ENCODE measurements at regions not wholly inside any gene's neighbourhood (a gene's known extent, or its start where the extent isn't known, plus 50 kb on each side); places are given as distances from the start of the nearest gene placed in this dataset.
"Not testable (repeated sequence)": the region's sequence is repeated elsewhere in the genome, so short reads cannot be mapped to it uniquely, and the experiment has no call there.

GRCh38 chrX:129361576-129361975 is 161.7 kb downstream of the SMARCA1 start:
- DNase-seq (ENCODE audit: low read depth) = no peak

DNA sequence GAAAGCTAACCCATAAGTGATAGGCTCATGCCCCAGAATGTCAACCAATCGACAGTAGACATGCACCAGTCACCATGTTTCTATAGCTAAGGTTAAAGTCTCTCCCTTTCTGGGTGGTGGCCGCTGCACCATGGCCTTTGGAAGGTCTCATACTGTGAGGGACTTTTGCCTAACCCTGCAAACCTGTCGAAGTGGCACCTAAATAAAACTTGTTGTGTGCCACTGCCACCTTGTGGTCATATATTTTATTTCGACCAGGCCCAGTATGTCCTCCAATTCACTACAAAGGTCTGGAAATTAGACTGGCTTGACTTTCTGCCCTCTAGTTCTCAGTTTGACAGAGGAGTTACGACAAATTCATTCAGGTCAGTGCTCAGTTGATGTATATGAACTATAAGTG is 163.1 kb downstream of the SMARCA1 start:
- peak; percentile 54 for DNase-seq (ENCODE audit: low read depth)

- DNase-seq (ENCODE audit: low read depth) = peak; percentile 28
Measured at GRCh38 chrX:129359269-129359668, 164.0 kb downstream of the SMARCA1 start.

GRCh38 chrX:129357428-129357827 is 165.9 kb downstream of the SMARCA1 start:
- not testable (repeated sequence) for DNase-seq (ENCODE audit: low read depth)

GRCh38 chrX:129347291-129347690 is 176.0 kb downstream of the SMARCA1 start:
- DNase-seq (ENCODE audit: low read depth) = peak; percentile 1

GRCh38 chrX:129346574-129346973 is 176.7 kb downstream of the SMARCA1 start:
- DNase-seq (ENCODE audit: low read depth) = no peak

- DNase-seq (ENCODE audit: low read depth) = not testable (repeated sequence)
Measured at GRCh38 chrX:129337264-129337663, 186.0 kb downstream of the SMARCA1 start.

- DNase-seq (ENCODE audit: low read depth) = no peak
Measured at GRCh38 chrX:129323115-129323514, 200.2 kb downstream of the SMARCA1 start.

- DNase-seq (ENCODE audit: low read depth) = peak; percentile 34
Measured at GRCh38 chrX:129318375-129318774, 204.9 kb downstream of the SMARCA1 start.

DNA sequence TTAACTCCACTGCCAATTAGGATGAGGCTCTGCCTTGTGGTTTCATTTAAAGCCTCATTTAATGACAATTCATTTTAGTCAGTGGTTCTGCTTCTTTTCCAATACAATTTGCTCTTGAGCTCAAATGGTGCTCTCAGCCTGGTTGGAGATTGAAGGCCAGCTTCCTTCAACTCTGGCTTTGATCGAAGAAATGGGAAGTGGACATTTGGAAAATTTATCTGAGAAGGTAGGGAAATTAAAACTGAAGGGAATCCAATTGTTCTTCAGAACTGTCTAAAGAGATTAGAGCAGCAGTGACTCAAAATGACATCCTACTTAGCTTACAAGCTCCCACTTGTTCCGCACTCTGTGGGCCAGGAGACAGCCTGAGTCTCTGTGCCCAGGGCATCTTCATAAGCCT is 206.8 kb downstream of the SMARCA1 start:
- DNase-seq (ENCODE audit: low read depth) = no peak

DNA sequence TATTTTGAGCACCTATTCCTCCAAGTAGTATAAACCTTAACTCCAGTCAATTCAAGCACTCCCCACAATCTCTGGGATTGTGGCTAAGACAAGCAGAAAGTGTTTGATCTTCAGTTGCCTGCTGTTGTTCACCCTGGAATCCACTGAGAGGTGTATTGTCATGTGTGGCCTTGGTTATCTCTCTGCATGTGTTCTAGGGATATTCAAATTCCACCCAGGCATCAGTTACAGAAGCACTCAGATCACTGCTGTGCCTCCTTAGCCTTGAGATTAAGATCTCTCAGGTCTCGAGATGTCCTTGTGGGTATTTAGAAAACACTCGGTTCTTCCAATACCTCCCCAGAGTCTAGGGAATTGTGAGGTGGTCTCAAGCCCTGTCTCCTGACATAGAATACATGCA is 213.3 kb downstream of the SMARCA1 start:
- no peak for DNase-seq (ENCODE audit: low read depth)

- no peak for DNase-seq (ENCODE audit: low read depth)
Measured at GRCh38 chrX:129262912-129263311, 260.4 kb downstream of the SMARCA1 start.

GRCh38 chrX:129255516-129255915 is 267.8 kb downstream of the SMARCA1 start:
- not testable (repeated sequence) for DNase-seq (ENCODE audit: low read depth)

DNA sequence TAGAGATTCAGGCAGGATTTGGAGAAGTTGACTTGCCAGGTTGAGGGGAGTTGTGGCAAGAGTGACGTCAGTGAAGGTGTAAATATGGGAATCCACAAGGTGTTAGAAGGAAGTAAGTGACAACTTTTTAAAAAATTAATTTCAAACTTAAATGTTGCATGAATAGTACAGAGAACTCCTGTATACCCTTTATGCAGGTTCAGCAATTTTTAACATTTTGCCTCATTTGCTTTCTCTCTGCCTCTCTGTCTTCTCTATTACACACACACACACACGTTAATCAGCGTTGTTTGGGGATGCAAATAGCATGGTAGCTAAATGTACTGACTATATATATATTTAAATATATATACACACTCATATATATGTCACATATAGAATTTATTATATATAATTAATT is 273.7 kb downstream of the SMARCA1 start:
- DNase-seq (ENCODE audit: low read depth) = no peak

- no peak for DNase-seq (ENCODE audit: low read depth)
Measured at GRCh38 chrX:129247642-129248041, 275.6 kb downstream of the SMARCA1 start.

- no peak for DNase-seq (ENCODE audit: low read depth)
Measured at GRCh38 chrX:129239371-129239770, 283.9 kb downstream of the SMARCA1 start.

- DNase-seq (ENCODE audit: low read depth) = no peak
Measured at GRCh38 chrX:129238011-129238410, 285.3 kb downstream of the SMARCA1 start.

- DNase-seq (ENCODE audit: low read depth) = no peak
Measured at GRCh38 chrX:129235903-129236302, 287.4 kb downstream of the SMARCA1 start.

GRCh38 chrX:129233786-129234185 is 289.5 kb downstream of the SMARCA1 start:
- no peak for DNase-seq (ENCODE audit: low read depth)

DNA sequence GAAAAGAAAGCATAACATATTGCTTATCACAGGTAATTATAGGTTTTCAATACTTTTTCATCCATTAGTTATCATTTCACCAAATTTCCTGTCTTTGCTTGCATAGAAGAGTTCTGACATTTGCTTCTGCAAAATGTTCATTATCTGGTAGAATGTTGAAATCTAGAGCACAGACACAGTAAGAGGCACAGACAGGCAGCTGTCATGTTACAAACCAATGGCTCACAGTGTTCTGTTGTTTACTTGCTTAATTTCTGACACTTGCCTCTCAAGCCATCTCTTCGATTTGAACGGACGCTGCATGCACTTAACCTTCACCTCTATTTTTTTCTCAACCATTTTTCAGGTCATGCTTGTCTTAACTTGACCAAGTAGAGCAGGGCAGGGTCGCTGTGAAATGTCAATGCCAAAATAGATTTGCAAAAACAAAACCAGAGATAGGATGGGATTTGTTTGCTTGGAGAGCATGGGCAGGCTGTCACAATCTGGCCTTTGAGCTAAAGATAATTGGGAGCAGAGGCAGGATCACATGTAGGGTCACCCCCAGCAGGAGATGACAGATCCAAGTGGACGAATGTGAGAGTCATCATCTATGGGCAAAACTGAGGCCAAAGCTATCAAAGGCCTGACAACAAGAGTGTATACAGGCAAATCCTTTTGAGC is 292.3 kb downstream of the SMARCA1 start:
- DNase-seq (ENCODE audit: low read depth) = no peak

DNA sequence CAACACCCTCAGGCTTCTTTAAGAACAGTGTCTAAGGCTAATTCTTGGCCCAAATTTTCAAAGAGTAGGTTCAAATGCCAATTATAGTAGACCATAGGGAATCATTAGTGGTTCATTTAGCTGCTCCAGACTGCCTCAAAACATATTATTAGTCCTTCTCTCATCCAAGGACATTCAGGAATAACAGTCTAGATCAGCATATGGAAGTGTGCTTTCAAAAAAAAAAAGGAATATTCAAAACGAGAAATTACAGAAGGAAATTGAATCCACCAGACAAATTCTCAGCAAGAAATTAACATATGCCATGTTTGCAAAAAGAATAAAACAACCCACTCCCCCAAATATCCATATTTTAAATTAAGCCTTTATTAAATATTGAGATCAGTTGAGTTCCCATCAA is 293.1 kb downstream of the SMARCA1 start:
- no peak for DNase-seq (ENCODE audit: low read depth)

- DNase-seq (ENCODE audit: low read depth) = no peak
Measured at GRCh38 chrX:129227366-129227765, 295.9 kb downstream of the SMARCA1 start.

DNA sequence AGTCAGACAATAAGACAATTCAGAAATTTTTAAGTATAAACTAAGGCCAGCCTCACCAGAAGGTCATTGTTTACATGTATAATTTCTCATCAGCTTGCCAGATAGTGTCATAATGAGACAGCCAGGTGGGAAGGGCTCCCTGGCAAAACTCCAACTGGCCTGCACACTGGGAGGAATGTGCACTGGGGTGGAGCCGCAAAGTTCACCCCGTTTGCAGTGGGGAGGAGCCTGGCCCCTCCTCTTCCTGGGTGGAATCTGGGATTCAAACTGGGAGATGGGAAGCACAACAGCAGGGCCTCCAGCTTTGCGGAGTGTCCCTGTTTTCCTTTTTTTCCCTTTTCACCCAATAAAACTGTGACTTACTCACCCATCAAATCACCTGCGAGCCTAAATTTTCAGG is 329.9 kb downstream of the SMARCA1 start:
- DNase-seq (ENCODE audit: low read depth) = no peak

GRCh38 chrX:129188231-129188630 is 335.1 kb downstream of the SMARCA1 start:
- no peak for DNase-seq (ENCODE audit: low read depth)
